SK-N-SH (cell line): ENCODE measurements at regions not wholly inside any gene's neighbourhood (a gene's known extent, or its start where the extent isn't known, plus 50 kb on each side); places are given as distances from the start of the nearest gene placed in this dataset.

Experiments
- GABPA ChIP-seq: IDR thresholded peaks from 2 replicates; pipeline ENCODE4 v1.4.0; 2012; ENCODE audit warnings: low read depth, mild to moderate bottlenecking
- GATA2 ChIP-seq: sonication (generic); formaldehyde crosslinking; IDR thresholded peaks from 2 replicates; pipeline ENCODE4 v1.5.0; 2020; ENCODE audit warnings: mild to moderate bottlenecking, missing genetic modification reagents
- JUND ChIP-seq: IDR thresholded peaks from 2 replicates; pipeline ENCODE4 v1.4.0; 2012
- SMC3 ChIP-seq: IDR thresholded peaks from 2 replicates; pipeline ENCODE4 v1.6.1; 2012; ENCODE audit warnings: low read depth, low read length, improper control_type of control experiment
- TF ChIP-seq, protein P1 (sequence below): fragments of 150-350 bp; IDR thresholded peaks from 2 replicates; pipeline ENCODE4 v1.6.1; 2017; ENCODE audit warnings: antibody characterized with exemption, low read length, low read depth, borderline replicate concordance
- TF ChIP-seq, protein P2 (sequence below): fragments of 200-600 bp; sonication (generic); IDR thresholded peaks from 2 replicates; pipeline ENCODE4 v1.6.1; 2017; ENCODE audit warnings: antibody characterized with exemption, mild to moderate bottlenecking, moderate library complexity
- TF ChIP-seq, protein P3 (sequence below): IDR thresholded peaks from 2 replicates; pipeline ENCODE4 v1.6.1; 2012; ENCODE audit warnings: mild to moderate bottlenecking, low read depth, low read length, moderate library complexity
- TF ChIP-seq, protein P4 (sequence below): IDR thresholded peaks from 2 replicates; pipeline ENCODE4 v1.4.0; 2012; ENCODE audit warnings: low read depth, borderline replicate concordance

DNA sequence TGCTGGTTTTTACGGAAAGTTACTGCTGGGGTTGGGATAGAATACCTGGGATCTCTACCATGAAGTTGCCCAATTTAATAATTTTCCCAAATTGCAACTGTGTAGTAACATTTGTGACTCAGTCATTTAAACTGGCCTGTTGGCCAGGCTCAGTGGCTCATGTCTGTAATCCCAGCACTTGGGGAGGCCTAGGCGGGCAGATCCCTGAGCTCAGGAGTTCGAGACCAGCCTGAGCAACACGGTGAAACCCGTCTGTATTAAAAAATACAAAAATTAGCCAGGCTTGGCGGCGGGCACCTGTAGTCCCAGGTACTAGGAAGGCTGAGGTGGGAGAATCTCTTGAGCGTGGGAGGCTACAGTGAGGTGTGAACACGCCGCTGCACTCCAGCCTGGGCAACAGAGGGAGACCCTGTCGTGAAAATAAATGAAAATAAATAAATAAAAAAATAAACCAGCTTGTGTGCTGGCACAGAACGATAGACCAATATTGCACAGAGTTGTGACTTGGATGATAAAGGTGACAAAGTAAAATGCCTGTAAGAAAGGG is 160.7 kb upstream of the ZNF608 start:
- TF ChIP-seq, protein P1, sequence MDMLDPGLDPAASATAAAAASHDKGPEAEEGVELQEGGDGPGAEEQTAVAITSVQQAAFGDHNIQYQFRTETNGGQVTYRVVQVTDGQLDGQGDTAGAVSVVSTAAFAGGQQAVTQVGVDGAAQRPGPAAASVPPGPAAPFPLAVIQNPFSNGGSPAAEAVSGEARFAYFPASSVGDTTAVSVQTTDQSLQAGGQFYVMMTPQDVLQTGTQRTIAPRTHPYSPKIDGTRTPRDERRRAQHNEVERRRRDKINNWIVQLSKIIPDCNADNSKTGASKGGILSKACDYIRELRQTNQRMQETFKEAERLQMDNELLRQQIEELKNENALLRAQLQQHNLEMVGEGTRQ, result no peak
- TF ChIP-seq, protein P2, sequence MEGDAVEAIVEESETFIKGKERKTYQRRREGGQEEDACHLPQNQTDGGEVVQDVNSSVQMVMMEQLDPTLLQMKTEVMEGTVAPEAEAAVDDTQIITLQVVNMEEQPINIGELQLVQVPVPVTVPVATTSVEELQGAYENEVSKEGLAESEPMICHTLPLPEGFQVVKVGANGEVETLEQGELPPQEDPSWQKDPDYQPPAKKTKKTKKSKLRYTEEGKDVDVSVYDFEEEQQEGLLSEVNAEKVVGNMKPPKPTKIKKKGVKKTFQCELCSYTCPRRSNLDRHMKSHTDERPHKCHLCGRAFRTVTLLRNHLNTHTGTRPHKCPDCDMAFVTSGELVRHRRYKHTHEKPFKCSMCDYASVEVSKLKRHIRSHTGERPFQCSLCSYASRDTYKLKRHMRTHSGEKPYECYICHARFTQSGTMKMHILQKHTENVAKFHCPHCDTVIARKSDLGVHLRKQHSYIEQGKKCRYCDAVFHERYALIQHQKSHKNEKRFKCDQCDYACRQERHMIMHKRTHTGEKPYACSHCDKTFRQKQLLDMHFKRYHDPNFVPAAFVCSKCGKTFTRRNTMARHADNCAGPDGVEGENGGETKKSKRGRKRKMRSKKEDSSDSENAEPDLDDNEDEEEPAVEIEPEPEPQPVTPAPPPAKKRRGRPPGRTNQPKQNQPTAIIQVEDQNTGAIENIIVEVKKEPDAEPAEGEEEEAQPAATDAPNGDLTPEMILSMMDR, result no peak
- no peak for TF ChIP-seq GABPA
- no peak for TF ChIP-seq SMC3
- TF ChIP-seq, protein P3, sequence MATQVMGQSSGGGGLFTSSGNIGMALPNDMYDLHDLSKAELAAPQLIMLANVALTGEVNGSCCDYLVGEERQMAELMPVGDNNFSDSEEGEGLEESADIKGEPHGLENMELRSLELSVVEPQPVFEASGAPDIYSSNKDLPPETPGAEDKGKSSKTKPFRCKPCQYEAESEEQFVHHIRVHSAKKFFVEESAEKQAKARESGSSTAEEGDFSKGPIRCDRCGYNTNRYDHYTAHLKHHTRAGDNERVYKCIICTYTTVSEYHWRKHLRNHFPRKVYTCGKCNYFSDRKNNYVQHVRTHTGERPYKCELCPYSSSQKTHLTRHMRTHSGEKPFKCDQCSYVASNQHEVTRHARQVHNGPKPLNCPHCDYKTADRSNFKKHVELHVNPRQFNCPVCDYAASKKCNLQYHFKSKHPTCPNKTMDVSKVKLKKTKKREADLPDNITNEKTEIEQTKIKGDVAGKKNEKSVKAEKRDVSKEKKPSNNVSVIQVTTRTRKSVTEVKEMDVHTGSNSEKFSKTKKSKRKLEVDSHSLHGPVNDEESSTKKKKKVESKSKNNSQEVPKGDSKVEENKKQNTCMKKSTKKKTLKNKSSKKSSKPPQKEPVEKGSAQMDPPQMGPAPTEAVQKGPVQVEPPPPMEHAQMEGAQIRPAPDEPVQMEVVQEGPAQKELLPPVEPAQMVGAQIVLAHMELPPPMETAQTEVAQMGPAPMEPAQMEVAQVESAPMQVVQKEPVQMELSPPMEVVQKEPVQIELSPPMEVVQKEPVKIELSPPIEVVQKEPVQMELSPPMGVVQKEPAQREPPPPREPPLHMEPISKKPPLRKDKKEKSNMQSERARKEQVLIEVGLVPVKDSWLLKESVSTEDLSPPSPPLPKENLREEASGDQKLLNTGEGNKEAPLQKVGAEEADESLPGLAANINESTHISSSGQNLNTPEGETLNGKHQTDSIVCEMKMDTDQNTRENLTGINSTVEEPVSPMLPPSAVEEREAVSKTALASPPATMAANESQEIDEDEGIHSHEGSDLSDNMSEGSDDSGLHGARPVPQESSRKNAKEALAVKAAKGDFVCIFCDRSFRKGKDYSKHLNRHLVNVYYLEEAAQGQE, result no peak
- TF ChIP-seq GATA2 (CRISPR knock-in tag), result no peak
- TF ChIP-seq JUND, result no peak
- TF ChIP-seq, protein P4, sequence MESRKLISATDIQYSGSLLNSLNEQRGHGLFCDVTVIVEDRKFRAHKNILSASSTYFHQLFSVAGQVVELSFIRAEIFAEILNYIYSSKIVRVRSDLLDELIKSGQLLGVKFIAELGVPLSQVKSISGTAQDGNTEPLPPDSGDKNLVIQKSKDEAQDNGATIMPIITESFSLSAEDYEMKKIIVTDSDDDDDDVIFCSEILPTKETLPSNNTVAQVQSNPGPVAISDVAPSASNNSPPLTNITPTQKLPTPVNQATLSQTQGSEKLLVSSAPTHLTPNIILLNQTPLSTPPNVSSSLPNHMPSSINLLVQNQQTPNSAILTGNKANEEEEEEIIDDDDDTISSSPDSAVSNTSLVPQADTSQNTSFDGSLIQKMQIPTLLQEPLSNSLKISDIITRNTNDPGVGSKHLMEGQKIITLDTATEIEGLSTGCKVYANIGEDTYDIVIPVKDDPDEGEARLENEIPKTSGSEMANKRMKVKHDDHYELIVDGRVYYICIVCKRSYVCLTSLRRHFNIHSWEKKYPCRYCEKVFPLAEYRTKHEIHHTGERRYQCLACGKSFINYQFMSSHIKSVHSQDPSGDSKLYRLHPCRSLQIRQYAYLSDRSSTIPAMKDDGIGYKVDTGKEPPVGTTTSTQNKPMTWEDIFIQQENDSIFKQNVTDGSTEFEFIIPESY, result no peak
